ENCODE measurements at regions not wholly inside any gene's neighbourhood (a gene's known extent, or its start where the extent isn't known, plus 50 kb on each side); places are given as distances from the start of the nearest gene placed in this dataset.

DNA sequence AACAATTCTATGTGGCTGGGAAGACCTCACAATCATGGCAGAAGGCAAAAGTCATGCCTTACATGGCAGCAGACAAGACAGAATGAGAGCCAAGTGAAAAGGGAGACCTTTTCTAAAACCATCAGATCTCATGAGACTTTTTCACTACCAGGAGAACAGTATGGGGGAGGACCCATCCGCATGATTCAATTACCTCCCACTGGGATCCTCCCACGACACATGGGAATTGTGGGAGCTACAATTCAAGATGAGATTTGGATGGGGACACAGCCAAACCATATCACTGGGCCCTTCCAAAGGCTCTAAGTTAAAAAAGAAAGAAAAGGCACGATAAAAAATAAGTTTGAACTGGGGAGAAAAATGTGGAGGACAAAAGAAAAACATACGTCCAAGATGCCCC lies 406.9 kb upstream of the CDH4 start:
- TF ChIP-seq, protein P1, sequence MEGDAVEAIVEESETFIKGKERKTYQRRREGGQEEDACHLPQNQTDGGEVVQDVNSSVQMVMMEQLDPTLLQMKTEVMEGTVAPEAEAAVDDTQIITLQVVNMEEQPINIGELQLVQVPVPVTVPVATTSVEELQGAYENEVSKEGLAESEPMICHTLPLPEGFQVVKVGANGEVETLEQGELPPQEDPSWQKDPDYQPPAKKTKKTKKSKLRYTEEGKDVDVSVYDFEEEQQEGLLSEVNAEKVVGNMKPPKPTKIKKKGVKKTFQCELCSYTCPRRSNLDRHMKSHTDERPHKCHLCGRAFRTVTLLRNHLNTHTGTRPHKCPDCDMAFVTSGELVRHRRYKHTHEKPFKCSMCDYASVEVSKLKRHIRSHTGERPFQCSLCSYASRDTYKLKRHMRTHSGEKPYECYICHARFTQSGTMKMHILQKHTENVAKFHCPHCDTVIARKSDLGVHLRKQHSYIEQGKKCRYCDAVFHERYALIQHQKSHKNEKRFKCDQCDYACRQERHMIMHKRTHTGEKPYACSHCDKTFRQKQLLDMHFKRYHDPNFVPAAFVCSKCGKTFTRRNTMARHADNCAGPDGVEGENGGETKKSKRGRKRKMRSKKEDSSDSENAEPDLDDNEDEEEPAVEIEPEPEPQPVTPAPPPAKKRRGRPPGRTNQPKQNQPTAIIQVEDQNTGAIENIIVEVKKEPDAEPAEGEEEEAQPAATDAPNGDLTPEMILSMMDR (IDR thresholded peaks at IDR 0.05; ENCODE audit: insufficient read depth, low read length, severe bottlenecking): no peak
- H3K4me3 ChIP-seq (ENCODE audit: low read depth, low read length): no peak overlapping the region
- DNase-seq (ENCODE audit: low read depth) (no peak), FAIRE-seq (no peak)
- no peaks in the 10 kb centered on the region for H3K36me3 ChIP-seq (ENCODE audit: control insufficient read depth, insufficient read depth, low read length)
- no peaks in the 10 kb centered on the region for H3K27me3 ChIP-seq (ENCODE audit: control insufficient read depth, insufficient read depth, low read length)

DNA sequence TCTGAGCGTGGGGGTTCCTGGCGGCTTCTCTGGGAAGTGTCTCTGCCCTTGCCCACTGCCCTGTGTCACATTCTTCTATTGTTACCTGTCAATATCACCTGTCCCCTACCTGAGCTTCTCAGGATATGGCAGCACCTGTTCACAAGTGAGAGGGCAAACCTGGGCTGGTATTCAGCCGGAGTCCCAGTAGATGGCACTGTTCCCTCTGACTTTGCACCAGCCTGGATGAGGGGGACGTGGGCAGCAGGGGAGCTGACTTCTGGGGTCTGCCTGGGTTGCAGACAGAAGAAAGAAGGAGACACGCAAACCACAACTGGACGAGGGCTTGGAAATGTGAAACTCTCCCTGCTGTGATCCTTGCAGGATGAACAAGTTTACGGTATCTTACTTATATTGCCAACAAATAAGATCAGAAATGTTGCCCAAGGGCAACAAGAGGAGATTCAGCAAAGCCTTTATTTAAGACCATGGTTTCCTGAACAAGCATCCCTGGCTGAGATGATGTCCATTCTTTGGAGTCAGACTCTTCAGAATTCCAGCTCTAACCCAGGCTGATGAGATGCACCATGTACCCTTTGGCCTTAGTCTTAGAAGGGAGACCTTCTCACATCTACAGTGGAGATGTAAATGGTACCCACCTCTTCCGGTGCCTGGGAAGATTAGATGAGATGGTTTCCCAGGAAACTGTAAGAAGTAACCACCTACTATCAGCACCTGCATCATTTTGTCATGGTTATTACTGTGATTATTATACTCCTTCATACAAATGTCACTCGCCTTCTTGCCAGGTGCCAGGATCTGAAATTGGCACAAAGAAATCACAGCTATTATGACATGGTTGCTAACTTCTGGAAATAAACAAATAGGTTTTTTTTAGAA lies 400.0 kb upstream of the CDH4 start:
- TF ChIP-seq, protein P1 (IDR thresholded peaks at IDR 0.05; ENCODE audit: insufficient read depth, low read length, severe bottlenecking): peak; percentile 26
- FAIRE-seq (no peak), DNase-seq (ENCODE audit: low read depth) (no peak)
- no peaks in the 10 kb centered on the region for H3K27me3 ChIP-seq (ENCODE audit: control insufficient read depth, insufficient read depth, low read length)
- H3K4me3 ChIP-seq (ENCODE audit: low read depth, low read length): no peak overlapping the region
- no peaks in the 10 kb centered on the region for H3K36me3 ChIP-seq (ENCODE audit: control insufficient read depth, insufficient read depth, low read length)

DNA sequence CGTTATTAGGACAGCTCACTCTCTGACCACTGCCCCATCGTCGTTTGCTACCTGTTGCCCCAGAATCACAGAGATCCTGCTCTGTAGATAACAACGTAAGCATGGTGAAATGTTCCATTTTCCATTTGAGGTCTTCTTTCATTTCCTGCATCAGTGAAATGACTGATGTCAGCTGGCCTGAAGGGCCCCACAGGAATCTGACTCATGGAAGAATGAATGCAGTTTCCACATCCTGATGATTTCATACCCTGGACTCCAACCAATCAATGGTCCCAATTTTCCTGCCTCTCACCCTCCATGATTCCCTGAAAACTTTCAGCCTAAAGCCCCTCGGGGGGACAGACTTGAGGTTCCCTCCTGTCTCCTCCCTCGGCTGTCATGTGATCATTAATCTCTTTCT lies 394.4 kb upstream of the CDH4 start:
- TF ChIP-seq, protein P1 (IDR thresholded peaks at IDR 0.05; ENCODE audit: insufficient read depth, low read length, severe bottlenecking): no peak
- FAIRE-seq: no peak
- DNase-seq (ENCODE audit: low read depth): peak; percentile 34
- H3K36me3 ChIP-seq (ENCODE audit: control insufficient read depth, insufficient read depth, low read length): no peaks in the 10 kb centered on the region
- no peak overlapping the region for H3K4me3 ChIP-seq (ENCODE audit: low read depth, low read length)
- H3K27me3 ChIP-seq (ENCODE audit: control insufficient read depth, insufficient read depth, low read length): no peaks in the 10 kb centered on the region

DNA sequence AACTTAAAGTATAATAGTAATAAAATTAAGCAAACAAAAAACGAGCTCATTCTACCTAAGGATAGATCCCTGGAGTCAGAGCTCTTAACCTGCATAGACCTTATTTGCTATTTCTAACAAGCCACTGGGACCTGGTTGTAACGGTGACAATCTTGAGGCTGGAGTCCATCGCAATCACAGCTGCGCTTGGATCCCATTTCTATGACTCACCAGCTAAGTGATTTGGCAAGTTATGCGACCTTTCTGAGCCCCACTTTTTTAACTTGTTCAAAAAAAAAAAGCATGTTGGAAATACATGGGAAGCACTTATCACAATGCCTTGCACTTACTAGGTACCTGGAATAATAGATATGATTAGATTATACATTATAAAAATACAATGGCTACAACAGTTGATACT lies 389.5 kb upstream of the CDH4 start:
- no peak for DNase-seq (ENCODE audit: low read depth)
- FAIRE-seq: no peak
- TF ChIP-seq, protein P1 (IDR thresholded peaks at IDR 0.05; ENCODE audit: insufficient read depth, low read length, severe bottlenecking): no peak
- H3K36me3 ChIP-seq (ENCODE audit: control insufficient read depth, insufficient read depth, low read length): no peaks in the 10 kb centered on the region
- no peaks in the 10 kb centered on the region for H3K27me3 ChIP-seq (ENCODE audit: control insufficient read depth, insufficient read depth, low read length)
- no peak overlapping the region for H3K4me3 ChIP-seq (ENCODE audit: low read depth, low read length)

DNA sequence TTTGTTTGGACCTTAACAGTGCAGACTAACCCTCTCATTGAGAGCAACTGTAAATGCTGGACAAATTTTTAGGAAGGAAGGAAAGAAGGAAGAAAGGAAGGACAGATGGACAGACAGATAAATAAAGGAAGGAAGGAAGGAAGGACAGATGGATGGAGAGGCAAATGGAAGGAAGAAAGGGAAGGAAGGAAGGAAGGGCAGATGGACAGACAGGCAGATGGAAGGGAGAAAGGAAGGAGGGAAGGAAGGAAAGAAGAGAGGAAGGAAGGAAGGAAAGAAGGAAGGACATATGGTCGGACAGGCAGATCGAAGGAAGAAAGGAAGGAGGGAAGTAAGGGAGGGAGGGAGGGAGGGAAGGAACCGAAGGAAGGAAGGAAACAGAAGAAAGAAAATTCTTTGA lies 388.5 kb upstream of the CDH4 start:
- Histone ChIP-seq H3K36me3 (ENCODE audit: control insufficient read depth, insufficient read depth, low read length) (no peaks in the 10 kb centered on the region), H3K4me3 (ENCODE audit: low read depth, low read length) (no peak overlapping the region), H3K27me3 (ENCODE audit: control insufficient read depth, insufficient read depth, low read length) (no peaks in the 10 kb centered on the region)
- TF ChIP-seq, protein P1 (IDR thresholded peaks at IDR 0.05; ENCODE audit: insufficient read depth, low read length, severe bottlenecking): no peak
- DNase-seq (ENCODE audit: low read depth) (no peak), FAIRE-seq (no peak)

DNA sequence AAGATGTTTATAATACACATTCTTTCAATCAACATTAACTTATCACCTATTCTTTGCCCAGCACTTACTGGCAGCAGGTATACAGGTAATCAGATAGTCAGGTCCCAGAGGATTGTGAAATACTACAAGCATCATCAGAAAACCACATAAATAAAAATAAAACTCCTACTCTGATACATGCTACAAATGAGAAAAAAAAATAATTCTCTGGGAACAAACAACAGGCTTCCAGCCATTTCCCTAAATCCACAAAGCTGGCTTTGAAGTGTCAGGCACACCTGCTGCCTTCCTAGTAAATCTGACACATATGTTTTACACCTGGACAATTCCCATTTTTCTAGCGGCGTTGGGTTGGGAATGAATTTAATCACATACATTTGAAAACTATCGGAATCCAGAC lies 384.5 kb upstream of the CDH4 start:
- no peaks in the 10 kb centered on the region for H3K36me3 ChIP-seq (ENCODE audit: control insufficient read depth, insufficient read depth, low read length)
- H3K27me3 ChIP-seq (ENCODE audit: control insufficient read depth, insufficient read depth, low read length): no peaks in the 10 kb centered on the region
- DNase-seq (ENCODE audit: low read depth): no peak
- TF ChIP-seq, protein P1 (IDR thresholded peaks at IDR 0.05; ENCODE audit: insufficient read depth, low read length, severe bottlenecking): no peak
- no peak overlapping the region for H3K4me3 ChIP-seq (ENCODE audit: low read depth, low read length)
- no peak for FAIRE-seq
